ENCODE measurements at regions not wholly inside any gene's neighbourhood (a gene's known extent, or its start where the extent isn't known, plus 50 kb on each side); places are given as distances from the start of the nearest gene placed in this dataset.

DNA sequence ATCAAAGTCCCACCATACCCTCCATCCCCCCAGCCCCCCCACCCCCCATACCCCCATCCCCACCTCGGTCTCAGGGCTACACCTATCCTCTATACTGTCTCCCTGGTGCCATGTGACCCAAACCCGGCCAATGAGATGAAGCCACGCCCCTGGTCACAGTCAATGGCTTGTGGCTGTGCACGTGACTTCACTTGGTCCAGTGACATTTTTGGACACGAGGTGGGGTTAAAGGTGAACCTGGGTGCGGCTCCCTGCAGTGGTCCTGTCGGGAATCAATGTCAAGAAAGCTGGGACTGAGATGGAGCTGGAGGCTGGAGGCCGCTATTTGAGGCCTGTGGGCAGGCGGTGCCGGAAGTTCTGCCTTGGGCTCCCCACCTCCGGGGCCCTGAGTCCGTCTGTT lies 100.7 kb upstream of the MAP1LC3B2 start:
- Histone ChIP-seq H3K4me2 (no peak overlapping the region), H4K20me1 (ENCODE audit: insufficient read depth) (no peaks in the 10 kb centered on the region), H3K27ac (no peak overlapping the region), H3K79me2 (ENCODE audit: insufficient read depth, low read depth) (no peaks in the 10 kb centered on the region), H3K4me3 (IDR thresholded peaks at IDR 0.05; ENCODE audit: insufficient read depth, low read depth, low read length) (no peak overlapping the region), H3K27me3 (ENCODE audit: insufficient read depth, low read depth) (no peaks in the 10 kb centered on the region), H3K4me1 (ENCODE audit: low read depth, poor library complexity, severe bottlenecking) (no peaks in the 10 kb centered on the region), H2AFZ (ENCODE audit: low read depth) (no peak overlapping the region), H3K9ac (no peak overlapping the region), H3K36me3 (ENCODE audit: insufficient read depth) (no peaks in the 10 kb centered on the region)
- TF ChIP-seq, protein P1, sequence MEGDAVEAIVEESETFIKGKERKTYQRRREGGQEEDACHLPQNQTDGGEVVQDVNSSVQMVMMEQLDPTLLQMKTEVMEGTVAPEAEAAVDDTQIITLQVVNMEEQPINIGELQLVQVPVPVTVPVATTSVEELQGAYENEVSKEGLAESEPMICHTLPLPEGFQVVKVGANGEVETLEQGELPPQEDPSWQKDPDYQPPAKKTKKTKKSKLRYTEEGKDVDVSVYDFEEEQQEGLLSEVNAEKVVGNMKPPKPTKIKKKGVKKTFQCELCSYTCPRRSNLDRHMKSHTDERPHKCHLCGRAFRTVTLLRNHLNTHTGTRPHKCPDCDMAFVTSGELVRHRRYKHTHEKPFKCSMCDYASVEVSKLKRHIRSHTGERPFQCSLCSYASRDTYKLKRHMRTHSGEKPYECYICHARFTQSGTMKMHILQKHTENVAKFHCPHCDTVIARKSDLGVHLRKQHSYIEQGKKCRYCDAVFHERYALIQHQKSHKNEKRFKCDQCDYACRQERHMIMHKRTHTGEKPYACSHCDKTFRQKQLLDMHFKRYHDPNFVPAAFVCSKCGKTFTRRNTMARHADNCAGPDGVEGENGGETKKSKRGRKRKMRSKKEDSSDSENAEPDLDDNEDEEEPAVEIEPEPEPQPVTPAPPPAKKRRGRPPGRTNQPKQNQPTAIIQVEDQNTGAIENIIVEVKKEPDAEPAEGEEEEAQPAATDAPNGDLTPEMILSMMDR (conservative IDR thresholded peaks at IDR 0.05; ENCODE audit: low read depth, low read length), result no peak

DNA sequence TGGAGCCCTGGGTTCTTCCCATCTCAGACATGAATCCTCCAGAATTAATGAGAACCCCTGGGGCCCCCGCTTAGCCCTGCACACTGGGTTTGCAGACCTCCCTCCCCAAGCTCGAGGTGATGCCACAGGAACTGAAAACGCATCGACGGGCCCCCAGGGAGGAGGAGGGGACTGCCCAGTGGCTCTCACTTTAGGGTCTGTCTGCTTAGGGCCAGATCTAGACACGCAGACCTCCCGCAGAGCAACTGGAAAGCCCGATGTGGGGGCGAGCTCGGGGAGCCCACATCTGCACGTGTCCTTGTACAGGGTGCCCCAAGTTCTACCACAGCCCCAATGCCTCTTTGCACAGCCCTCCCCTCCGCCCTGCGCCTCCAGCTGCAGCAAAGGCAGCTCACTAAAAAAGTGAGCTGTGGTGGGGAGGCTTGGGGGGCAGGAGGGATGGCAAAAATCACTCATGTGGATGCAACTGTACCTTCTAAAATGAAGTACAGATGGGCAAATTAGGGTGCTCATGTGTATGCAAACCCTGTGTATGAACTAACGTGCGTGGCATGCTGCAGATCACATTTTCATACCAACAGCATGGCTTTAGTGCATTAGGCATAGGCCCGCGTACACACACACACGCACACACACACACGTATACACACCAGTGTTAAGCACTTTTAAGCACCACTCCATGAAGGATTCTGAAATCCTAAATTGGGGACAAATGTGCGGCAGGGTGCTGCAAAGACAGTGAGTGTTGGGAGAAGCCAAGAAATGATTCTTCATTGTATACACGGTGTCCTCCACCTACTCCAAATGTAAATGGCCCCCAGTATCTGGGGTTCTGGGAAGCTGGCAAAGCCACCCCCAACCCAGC lies 99.9 kb upstream of the MAP1LC3B2 start:
- no peak overlapping the region for H3K9ac ChIP-seq
- H3K27ac ChIP-seq, result no peak overlapping the region
- H3K4me2 ChIP-seq, result no peak overlapping the region
- no peaks in the 10 kb centered on the region for H4K20me1 ChIP-seq (ENCODE audit: insufficient read depth)
- TF ChIP-seq, protein P1 (conservative IDR thresholded peaks at IDR 0.05; ENCODE audit: low read depth, low read length), result no peak
- H3K79me2 ChIP-seq (ENCODE audit: insufficient read depth, low read depth), result no peaks in the 10 kb centered on the region
- no peak overlapping the region for H3K4me3 ChIP-seq (IDR thresholded peaks at IDR 0.05; ENCODE audit: insufficient read depth, low read depth, low read length)
- no peaks in the 10 kb centered on the region for H3K36me3 ChIP-seq (ENCODE audit: insufficient read depth)
- H2AFZ ChIP-seq (ENCODE audit: low read depth), result no peak overlapping the region
- H3K27me3 ChIP-seq (ENCODE audit: insufficient read depth, low read depth), result no peaks in the 10 kb centered on the region
- no peaks in the 10 kb centered on the region for H3K4me1 ChIP-seq (ENCODE audit: low read depth, poor library complexity, severe bottlenecking)

DNA sequence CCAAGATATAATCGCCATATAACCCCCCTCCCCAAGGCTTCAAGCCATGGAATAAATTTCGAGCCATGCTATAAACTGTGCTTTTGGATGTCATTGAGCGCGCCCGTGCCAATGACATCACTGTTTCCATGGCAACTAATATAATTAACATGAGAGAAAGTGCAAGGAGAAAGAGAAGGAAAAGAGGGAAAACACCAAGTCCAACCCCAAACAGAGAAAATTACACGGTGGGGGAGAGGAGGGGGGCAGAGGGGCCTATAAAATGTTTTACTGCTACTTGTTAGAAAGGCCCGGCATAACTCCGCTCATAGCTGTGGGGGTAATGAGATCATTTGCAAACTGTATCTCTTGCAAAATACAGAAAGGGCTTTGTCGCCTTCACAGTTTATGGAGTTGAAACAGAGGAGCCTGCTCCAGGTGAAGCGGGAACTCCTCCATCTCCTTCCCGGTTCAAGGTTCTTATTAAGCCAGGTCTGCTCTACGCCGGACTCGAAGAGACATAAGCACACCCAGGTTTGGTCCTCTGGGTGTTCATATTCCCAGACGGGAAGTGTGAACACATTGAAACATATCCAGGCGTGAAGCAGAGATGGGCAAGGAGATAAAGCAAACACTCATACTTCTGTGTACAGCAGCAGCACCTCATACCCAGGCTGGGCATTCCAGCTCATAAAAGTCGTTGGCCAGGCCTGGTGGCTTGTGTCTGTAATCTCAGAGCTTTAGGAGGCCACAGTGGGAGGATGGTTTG lies 99.1 kb upstream of the MAP1LC3B2 start:
- TF ChIP-seq, protein P1 (conservative IDR thresholded peaks at IDR 0.05; ENCODE audit: low read depth, low read length), result no peak
- Histone ChIP-seq H3K4me1 (ENCODE audit: low read depth, poor library complexity, severe bottlenecking) (no peaks in the 10 kb centered on the region), H3K27ac (no peak overlapping the region)

DNA sequence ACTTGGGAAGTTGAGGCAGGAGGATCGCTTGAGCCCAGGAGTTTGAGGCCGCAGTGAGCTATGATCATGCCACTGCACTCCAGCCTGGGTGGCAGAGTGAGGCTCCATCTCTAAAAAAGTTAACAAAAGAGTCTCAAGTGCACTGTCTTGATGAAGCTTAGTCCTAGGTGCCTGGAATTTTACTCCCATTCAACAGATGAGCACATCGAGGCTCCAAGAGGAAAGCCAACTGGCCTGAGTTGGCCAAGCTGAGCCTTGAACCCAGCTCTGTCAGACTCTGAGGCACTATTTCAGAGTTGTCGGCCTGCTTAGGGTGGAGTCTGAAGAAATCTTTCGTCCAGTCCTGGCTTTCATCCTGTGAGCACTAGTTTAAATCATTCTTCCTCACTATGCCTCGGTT lies 98.1 kb upstream of the MAP1LC3B2 start:
- no peak overlapping the region for H3K9ac ChIP-seq
- H4K20me1 ChIP-seq (ENCODE audit: insufficient read depth), result no peaks in the 10 kb centered on the region
- H2AFZ ChIP-seq (ENCODE audit: low read depth), result no peak overlapping the region
- no peak overlapping the region for H3K4me3 ChIP-seq (IDR thresholded peaks at IDR 0.05; ENCODE audit: insufficient read depth, low read depth, low read length)
- no peaks in the 10 kb centered on the region for H3K4me1 ChIP-seq (ENCODE audit: low read depth, poor library complexity, severe bottlenecking)
- H3K4me2 ChIP-seq, result no peak overlapping the region
- TF ChIP-seq, protein P1 (conservative IDR thresholded peaks at IDR 0.05; ENCODE audit: low read depth, low read length), result no peak
- H3K27ac ChIP-seq, result no peak overlapping the region
- H3K36me3 ChIP-seq (ENCODE audit: insufficient read depth), result no peaks in the 10 kb centered on the region
- no peaks in the 10 kb centered on the region for H3K27me3 ChIP-seq (ENCODE audit: insufficient read depth, low read depth)
- no peaks in the 10 kb centered on the region for H3K79me2 ChIP-seq (ENCODE audit: insufficient read depth, low read depth)

More for the DNA sequence above, 99.1 kb upstream of the MAP1LC3B2 start:
- Histone ChIP-seq H4K20me1 (ENCODE audit: insufficient read depth) (no peaks in the 10 kb centered on the region), H3K27me3 (ENCODE audit: insufficient read depth, low read depth) (no peaks in the 10 kb centered on the region), H3K79me2 (ENCODE audit: insufficient read depth, low read depth) (no peaks in the 10 kb centered on the region), H3K4me3 (IDR thresholded peaks at IDR 0.05; ENCODE audit: insufficient read depth, low read depth, low read length) (no peak overlapping the region), H3K4me2 (no peak overlapping the region), H3K9ac (no peak overlapping the region), H3K36me3 (ENCODE audit: insufficient read depth) (no peaks in the 10 kb centered on the region), H2AFZ (ENCODE audit: low read depth) (no peak overlapping the region)

All from KMS-11 (cell line).